Prostate gland (tissue), 2 donors: ENCODE measurements at regions not wholly inside any gene's neighbourhood (a gene's known extent, or its start where the extent isn't known, plus 50 kb on each side); places are given as distances from the start of the nearest gene placed in this dataset.
"Not testable (repeated sequence)": the region's sequence is repeated elsewhere in the genome, so short reads cannot be mapped to it uniquely, and the experiment has no call there.

Experiments
- DNase-seq: peaks from one replicate; pipeline ENCODE4 v3.0.0-alpha.2; 2019; ENCODE audit warnings: low spot score
- H3K27ac ChIP-seq, 2 donors: fragments of 200-600 bp; sonication (generic); 2 replicates each; pipeline ENCODE4 v1.5.1; 2017 to 2019
- H3K27me3 ChIP-seq: fragments of 200-600 bp; sonication (generic); replicated peaks from 2 replicates; pipeline ENCODE4 v1.5.1; 2019; ENCODE audit not compliant: insufficient read depth
- H3K36me3 ChIP-seq, 2 donors: fragments of 200-600 bp; sonication (generic); 1 replicate in 1 of 2; 2 replicates in 1 of 2; pipeline versions ENCODE4 v1.5.1 to v1.8.1; 2017 to 2019
- H3K4me1 ChIP-seq: fragments of 200-600 bp; sonication (generic); replicated peaks from 2 replicates; pipeline ENCODE4 v1.5.1; 2019
- H3K4me3 ChIP-seq, 2 donors: fragments of 200-600 bp; sonication (generic); 2 replicates each; pipeline ENCODE4 v1.5.1; 2017 to 2019
- H3K9me3 ChIP-seq: fragments of 200-600 bp; sonication (generic); 2 replicates; pipeline ENCODE4 v1.5.1; 2017
- CTCF ChIP-seq, 4 experiments: fragments of 200-600 bp in 2 of 4; fragments of 450-650 bp in 2 of 4; sonication (generic) in 2 of 4; IDR thresholded peaks; 1 replicate in 3 of 4; 2 replicates in 1 of 4; pipeline ENCODE4 v1.5.1; 2016 to 2019; ENCODE audit warnings: antibody characterized with exemption in 4 of 4, mild to moderate bottlenecking in 2 of 4, moderate library complexity in 2 of 4
- POLR2A ChIP-seq: fragments of 450-650 bp; IDR thresholded peaks from one replicate; pipeline ENCODE4 v1.6.1; 2016; ENCODE audit warnings: antibody characterized with exemption, mild to moderate bottlenecking
- POLR2AphosphoS5 ChIP-seq: sonication (generic); formaldehyde crosslinking; IDR thresholded peaks from one replicate; pipeline ENCODE4 v1.6.1; 2017; ENCODE audit warnings: antibody characterized with exemption
- WGBS: methylation state at CpG from one replicate; pipeline ENCODE4 v1.1.5; 2018; 5-methylcytosine and 5-hydroxymethylcytosine counted together
- intact Hi-C: fragments of 100-400 bp; cut with DNase I; formaldehyde crosslinking; loops from one replicate; pipeline ENCODE4 v1.14.2; 2022

GRCh38 chr11:92458486-92458885 is 233.9 kb downstream of the FAT3 start:
- TF ChIP-seq CTCF (IDR thresholded peaks at IDR 0.05) (no peak), POLR2AphosphoS5 (no peak), POLR2A (no peak)
- H3K27me3 ChIP-seq = no peaks in the 10 kb centered on the region
- intact Hi-C loops = loop anchor here (10.0 kb wide), 1 partner anchor 234 kb away; the partner anchor contains the start of gene FAT3
- DNase-seq = no peak
- no peaks in the 10 kb centered on the region for H3K36me3 ChIP-seq
- no peaks in the 10 kb centered on the region for H3K4me1 ChIP-seq
- no peak overlapping the region for H3K4me3 ChIP-seq
- H3K27ac ChIP-seq = no peak overlapping the region
- no peaks in the 10 kb centered on the region for H3K9me3 ChIP-seq

GRCh38 chr11:92460213-92460612 is 235.6 kb downstream of the FAT3 start:
- intact Hi-C loops = no loop called here

GRCh38 chr11:92461447-92461846 is 236.8 kb downstream of the FAT3 start:
- TF ChIP-seq CTCF (IDR thresholded peaks at IDR 0.05) (no peak), POLR2AphosphoS5 (no peak), POLR2A (no peak)

More at GRCh38 chr11:92460213-92460612, 235.6 kb downstream of the FAT3 start:
- Histone ChIP-seq H3K27me3 (no peaks in the 10 kb centered on the region), H3K9me3 (no peaks in the 10 kb centered on the region), H3K36me3 (no peaks in the 10 kb centered on the region), H3K27ac (no peak overlapping the region), H3K4me1 (no peaks in the 10 kb centered on the region), H3K4me3 (no peak overlapping the region)
- TF ChIP-seq POLR2A = no peak
- no peak for TF ChIP-seq POLR2AphosphoS5
- no peak for TF ChIP-seq CTCF (IDR thresholded peaks at IDR 0.05)
- 67% methylated on average over 4 of the region's 4 CpGs for WGBS
- no peak for DNase-seq

GRCh38 chr11:92462821-92463220 is 238.2 kb downstream of the FAT3 start:
- H3K9me3 ChIP-seq = no peaks in the 10 kb centered on the region
- intact Hi-C loops = no loop called here
- H3K27ac ChIP-seq = no peak overlapping the region
- peak; percentile 36 for TF ChIP-seq POLR2AphosphoS5
- no peak for TF ChIP-seq CTCF (IDR thresholded peaks at IDR 0.05)
- no peak for TF ChIP-seq POLR2A
- 15% methylated on average over 1 of the region's 1 CpG for WGBS
- H3K36me3 ChIP-seq = no peaks in the 10 kb centered on the region
- no peak for DNase-seq
- H3K4me3 ChIP-seq = no peak overlapping the region
- H3K27me3 ChIP-seq = no peaks in the 10 kb centered on the region
- H3K4me1 ChIP-seq = no peaks in the 10 kb centered on the region

More at GRCh38 chr11:92461447-92461846, 236.8 kb downstream of the FAT3 start:
- no peaks in the 10 kb centered on the region for H3K27me3 ChIP-seq
- no peak overlapping the region for H3K27ac ChIP-seq
- no peak for DNase-seq
- no peaks in the 10 kb centered on the region for H3K4me1 ChIP-seq
- H3K36me3 ChIP-seq = no peaks in the 10 kb centered on the region
- H3K9me3 ChIP-seq = no peaks in the 10 kb centered on the region
- intact Hi-C loops = no loop called here
- WGBS = 91% methylated on average over 3 of the region's 3 CpGs
- H3K4me3 ChIP-seq = no peak overlapping the region

GRCh38 chr11:92464822-92465221 is 240.2 kb downstream of the FAT3 start:
- DNase-seq = no peak
- TF ChIP-seq POLR2A (no peak), CTCF (IDR thresholded peaks at IDR 0.05) (no peak), POLR2AphosphoS5 (no peak)
- 53% methylated on average over 6 of the region's 6 CpGs for WGBS
- Histone ChIP-seq H3K9me3 (no peaks in the 10 kb centered on the region), H3K27ac (no peak overlapping the region), H3K36me3 (no peaks in the 10 kb centered on the region), H3K4me3 (no peak overlapping the region), H3K27me3 (no peaks in the 10 kb centered on the region), H3K4me1 (no peaks in the 10 kb centered on the region)
- intact Hi-C loops = no loop called here

- DNase-seq, H3K27me3 ChIP-seq, H3K27ac ChIP-seq, H3K4me1 ChIP-seq, H3K36me3 ChIP-seq, intact Hi-C loops, H3K9me3 ChIP-seq, H3K4me3 ChIP-seq: not testable (repeated sequence)
- WGBS = 82% methylated on average over 3 of the region's 3 CpGs
Measured at GRCh38 chr11:92465410-92465809, 240.8 kb downstream of the FAT3 start.
